ENCODE measurements at regions not wholly inside any gene's neighbourhood (a gene's known extent, or its start where the extent isn't known, plus 50 kb on each side); places are given as distances from the start of the nearest gene placed in this dataset.

DNA sequence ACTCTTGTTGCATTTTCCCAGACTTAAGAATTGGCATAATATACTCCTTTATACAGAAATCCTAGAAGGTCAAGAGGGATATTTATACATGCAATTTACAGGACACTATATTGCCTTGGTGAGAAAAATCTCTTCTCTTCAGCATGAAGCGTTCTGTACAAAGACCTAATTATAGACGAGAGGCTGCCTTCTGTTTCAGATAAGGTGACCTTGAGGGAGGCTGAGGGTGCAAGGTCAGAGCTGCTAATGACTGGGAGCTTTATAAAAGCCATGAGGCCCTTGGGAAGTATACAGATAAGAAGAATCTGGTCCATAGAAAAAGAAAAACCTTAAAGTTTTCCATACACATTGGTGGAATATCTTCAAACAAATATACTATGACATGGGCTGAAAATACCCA, 156.3 kb upstream of the SOX9 start:
- DNase-seq (ENCODE audit: low read depth), result no peak

DNA sequence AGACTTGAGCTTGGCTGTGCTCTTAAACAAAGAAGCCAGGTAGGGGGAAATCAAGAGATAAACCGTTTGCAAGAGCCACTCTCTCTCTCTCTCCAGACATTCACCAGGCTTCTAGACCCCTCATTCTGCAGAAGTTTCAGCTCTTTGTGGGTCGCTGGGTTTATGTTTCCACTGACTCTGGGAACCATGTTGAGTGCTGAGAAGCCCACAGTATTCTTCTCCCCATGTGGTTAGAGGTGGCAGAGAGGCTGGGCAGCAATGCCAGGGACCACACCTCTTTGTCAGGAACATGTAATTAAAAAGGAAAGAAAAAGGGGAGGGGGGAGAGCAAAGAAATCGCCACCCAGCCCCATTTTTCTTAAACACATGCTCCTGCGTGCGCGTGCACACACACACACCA, 154.8 kb upstream of the SOX9 start:
- H3K4me3 ChIP-seq (ENCODE audit: low read depth, low read length), result no peak overlapping the region
- DNase-seq (ENCODE audit: low read depth), result no peak

More for the DNA sequence above, 156.3 kb upstream of the SOX9 start:
- H3K4me3 ChIP-seq (ENCODE audit: low read depth, low read length), result no peak overlapping the region

DNA sequence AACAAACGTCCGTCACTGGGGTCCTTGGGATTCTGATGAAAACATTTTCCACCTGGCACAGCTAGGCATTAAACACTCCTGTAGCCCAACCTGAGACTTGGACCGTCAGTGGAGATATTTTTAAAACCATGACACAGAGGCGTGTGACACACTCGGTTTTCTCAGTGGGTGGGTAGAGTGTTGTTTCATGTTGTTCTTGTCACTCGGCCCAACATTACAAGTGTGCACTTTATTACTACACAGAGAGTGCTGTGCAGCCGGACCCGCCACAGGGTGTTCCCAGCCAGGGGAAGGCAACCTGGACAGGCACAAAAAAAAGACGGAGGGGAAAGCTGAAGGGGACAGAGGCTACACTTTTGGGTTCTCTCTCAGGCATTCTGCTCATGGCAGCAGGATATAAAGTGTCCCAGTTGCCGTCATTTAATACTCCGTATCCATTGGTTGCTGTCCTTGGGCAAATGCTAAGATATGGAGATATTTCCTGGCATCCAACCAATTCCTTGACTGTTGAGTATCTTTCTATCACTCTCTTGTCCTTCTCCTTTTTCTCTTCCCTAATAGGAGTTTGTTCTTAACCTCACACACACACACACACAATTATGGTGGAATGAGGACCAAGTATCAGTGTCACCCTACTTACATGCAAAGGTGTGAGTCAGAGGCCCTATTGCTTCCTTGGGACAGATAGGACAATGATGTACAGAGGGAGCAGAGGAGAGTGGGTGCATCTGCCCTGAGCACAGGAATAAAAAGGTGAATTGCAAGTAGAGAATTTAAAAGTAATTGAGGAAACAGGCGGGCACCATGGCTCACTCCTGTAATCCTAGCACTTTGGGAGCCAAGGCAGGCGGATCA, 154.1 kb upstream of the SOX9 start:
- no peak for DNase-seq (ENCODE audit: low read depth)

DNA sequence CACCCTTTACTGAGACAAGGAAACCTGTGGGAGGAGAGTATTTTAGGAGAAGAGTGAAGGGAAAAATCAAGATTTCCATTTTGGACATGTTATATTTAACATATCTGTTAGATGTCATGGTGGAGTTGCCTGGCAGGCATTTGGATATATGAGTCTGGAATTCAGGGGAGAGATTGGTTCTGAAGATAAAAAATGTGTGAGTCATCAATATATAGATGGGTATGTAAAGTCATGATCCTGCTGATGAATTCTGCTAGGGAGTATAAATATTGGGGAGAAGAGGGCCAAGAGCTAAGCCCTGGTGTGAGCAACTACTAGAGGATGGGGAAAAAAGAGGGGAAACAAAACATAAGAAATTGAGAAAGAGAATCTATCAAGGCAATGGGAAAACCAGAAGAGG, 151.3 kb upstream of the SOX9 start:
- DNase-seq (ENCODE audit: low read depth), result no peak
- H3K4me3 ChIP-seq (ENCODE audit: low read depth, low read length), result no peak overlapping the region

More for the DNA sequence above, 154.1 kb upstream of the SOX9 start:
- no peak overlapping the region for H3K4me3 ChIP-seq (ENCODE audit: low read depth, low read length)

DNA sequence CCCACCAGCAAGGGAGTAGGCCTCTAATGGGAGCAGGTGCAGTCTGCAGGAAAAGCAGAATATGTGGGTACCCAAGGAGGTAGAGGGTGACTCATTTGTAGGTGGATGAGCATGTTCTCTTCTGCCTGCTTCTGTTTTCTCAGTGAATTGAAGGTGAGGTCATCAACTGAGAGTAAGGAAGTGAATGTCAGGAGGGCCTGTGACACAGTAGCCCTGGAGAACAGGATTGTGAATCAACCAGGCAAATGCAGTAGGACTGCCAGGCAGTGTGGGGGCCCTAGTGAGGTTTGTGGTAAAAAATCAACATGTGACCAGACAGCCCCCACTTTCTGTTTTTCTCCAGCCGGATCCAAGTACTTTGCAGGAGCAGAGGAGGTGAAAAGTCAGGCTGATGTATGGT, 150.5 kb upstream of the SOX9 start:
- peak; percentile 25 for DNase-seq (ENCODE audit: low read depth)
- H3K4me3 ChIP-seq (ENCODE audit: low read depth, low read length), result no peak overlapping the region

DNA sequence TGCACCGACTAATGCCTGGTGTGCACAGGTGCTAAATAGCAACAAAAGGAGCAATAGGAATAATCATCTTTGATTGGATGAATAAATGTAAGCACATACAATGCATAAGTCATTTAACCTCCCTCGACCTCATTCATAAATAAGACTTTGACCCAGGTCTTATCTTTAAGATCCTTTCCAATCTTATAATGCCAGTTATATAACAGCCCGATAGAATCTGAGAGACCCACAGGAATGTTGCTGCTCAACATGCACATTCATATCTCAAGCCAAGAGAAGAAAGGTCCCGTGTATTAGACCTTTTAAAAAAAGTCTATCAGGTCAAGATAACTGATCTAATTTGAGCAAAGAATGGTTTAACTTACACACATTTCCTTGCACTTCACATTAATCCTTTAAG, 146.8 kb upstream of the SOX9 start:
- DNase-seq (ENCODE audit: low read depth), result no peak
- H3K4me3 ChIP-seq (ENCODE audit: low read depth, low read length), result no peak overlapping the region

DNA sequence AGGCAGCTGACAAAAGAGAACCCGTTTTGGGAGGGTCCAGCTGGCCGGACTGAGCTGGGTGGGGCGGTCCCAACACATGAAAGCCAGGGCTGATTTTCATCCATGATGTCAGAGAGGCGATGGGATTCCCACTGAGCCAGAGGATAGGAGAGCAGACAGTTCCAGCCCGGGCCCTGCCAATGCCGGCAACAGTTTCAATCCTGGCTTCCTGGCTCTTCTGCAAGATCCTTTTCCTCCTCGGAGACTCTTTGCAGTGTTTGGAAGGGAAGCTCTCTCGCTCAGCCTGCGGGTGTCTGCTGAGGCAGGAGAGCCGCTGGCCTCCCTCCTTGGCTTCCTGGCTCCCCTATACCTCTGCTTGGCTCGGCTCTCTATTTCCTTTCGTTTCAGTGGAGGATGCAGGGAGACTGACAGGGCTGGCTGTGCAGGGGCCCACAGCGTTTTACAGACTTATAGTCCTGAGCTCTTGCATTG, 145.5 kb upstream of the SOX9 start:
- peak; percentile 31 for DNase-seq (ENCODE audit: low read depth)
- peak overlapping the region; percentile 36 for H3K4me3 ChIP-seq (ENCODE audit: low read depth, low read length)

DNA sequence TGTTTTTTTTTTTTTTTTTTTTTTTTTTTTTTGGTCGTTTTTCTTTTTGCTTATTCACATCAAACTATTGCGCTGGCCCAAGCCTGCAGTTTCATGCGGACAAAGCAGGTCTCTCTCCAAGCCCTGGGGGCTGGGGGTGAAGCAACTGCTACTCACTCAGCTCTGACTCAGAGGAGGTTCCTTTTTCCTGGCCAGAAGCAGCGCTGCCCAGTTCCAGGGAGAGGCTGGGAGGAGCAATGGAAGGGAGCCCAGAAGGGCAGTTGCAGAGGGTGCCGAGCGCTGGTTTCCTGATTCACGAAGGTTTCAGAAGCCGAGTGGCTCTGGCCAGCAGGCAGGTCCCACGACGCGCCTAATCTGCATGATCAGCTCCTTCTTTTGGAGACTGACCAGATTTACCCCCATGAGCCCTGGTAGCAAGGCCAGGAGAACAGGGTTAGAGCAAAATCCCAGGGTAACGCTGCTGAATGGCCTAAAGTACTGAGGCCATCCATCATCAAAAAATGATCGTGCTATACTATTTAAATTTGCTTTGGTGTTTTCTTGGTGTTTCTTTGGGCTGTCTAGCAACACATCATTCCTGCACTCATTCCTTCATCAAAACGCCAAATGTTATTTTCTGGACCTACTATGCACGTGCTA, 144.7 kb upstream of the SOX9 start:
- peak; percentile 89 for DNase-seq (ENCODE audit: low read depth)
- no peak overlapping the region for H3K4me3 ChIP-seq (ENCODE audit: low read depth, low read length)

DNA sequence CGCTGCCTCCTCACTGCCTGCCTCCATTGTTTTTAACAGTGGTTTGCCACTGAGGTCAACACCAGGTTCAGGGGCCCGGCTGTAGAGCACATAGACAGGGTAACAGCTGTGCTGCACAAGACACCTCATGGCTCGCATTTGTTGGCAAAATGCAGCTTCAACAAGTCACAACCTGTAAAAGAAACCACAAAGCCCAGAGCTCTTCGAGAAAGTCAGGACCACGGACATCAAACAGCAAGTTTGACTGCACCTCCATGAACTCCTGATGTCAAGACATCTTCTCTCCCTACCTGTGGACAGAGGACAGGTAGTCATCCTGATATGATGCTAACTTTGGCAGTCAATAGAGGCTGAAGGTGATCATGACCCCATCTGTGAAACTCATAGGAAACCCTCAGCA, 142.4 kb upstream of the SOX9 start:
- no peak for DNase-seq (ENCODE audit: low read depth)
- no peak overlapping the region for H3K4me3 ChIP-seq (ENCODE audit: low read depth, low read length)

DNA sequence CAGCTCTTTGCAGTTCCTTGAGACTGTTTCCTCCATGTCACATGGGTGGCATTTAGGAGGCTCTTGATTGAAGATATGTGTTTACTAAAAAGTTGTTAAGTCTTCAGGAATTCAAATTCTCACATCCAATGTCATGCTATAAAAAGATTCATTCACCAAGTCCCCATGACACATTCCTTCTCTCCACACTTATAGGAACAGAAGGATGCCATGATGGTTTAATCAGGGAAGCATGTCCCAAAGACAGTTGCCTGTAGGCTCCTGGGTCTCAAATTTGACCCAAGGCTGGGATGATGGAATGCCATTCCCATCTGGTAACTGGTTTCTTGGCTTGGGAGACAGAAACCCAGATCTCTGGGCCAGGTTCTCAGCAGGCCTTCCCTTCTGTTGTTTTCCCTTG, 140.6 kb upstream of the SOX9 start:
- no peak overlapping the region for H3K4me3 ChIP-seq (ENCODE audit: low read depth, low read length)
- DNase-seq (ENCODE audit: low read depth), result no peak

DNA sequence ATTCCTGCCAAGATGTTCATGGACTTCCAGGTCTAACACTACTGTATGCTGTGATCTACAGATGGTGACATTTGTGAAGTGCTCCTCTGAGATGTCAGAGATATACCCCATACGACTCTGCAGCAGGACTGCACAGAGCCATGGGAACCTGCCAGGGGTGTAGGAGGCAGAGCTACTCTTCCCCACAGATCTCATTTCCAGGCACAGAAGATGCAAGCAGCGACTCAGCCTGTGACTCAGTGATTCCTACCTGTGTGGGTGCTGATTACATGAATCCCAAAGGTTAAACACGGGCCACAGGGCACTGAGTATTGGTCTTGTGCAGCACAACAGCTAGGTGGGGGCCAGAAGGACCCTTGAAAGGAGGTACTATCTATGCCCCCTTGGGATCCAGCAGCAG, 137.0 kb upstream of the SOX9 start:
- no peak for DNase-seq (ENCODE audit: low read depth)
- H3K4me3 ChIP-seq (ENCODE audit: low read depth, low read length), result no peak overlapping the region

DNA sequence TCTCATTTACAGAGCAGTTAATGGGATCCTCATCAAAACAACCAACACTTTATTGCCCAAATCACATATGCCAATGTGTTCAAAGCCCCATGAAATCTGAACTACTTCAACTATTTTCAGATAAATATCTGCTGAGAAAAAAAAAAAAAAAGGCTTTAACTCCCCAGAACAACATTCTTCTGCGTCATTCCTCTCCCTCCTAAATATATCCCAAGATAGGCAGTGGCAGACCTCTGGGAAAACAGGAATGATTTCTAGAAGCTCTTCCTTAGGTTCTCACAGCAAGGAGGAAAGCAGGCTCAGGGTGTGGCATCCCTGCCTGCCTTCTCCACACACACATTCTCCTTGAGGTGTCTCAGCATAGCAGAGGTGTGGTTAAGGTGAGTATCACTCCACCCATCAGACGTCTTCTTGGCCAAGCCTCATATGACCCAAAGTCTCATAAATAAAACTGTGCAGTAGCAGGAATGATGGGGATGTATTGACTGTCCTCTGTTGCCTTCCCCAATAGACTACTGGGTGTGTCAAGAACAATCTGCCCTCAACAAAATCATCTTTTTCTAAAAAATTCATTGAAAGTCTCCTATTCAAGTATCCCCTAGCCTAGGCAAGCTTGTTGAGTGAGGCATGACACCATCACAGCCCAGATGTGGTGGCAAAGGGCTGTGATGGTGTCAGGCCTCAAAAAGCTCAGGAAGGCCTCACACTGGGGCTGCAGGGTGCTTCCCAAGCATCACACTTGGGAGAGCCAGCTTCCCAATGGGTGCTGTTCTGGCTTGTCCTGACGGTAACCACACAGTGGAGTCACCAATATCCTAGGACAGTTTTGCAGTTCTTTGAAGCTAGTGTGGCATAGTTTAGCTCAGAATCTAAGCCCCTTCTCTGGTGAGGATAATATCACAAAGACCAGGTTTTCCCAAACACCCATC, 135.4 kb upstream of the SOX9 start:
- H3K4me3 ChIP-seq (ENCODE audit: low read depth, low read length), result no peak overlapping the region
- no peak for DNase-seq (ENCODE audit: low read depth)

DNA sequence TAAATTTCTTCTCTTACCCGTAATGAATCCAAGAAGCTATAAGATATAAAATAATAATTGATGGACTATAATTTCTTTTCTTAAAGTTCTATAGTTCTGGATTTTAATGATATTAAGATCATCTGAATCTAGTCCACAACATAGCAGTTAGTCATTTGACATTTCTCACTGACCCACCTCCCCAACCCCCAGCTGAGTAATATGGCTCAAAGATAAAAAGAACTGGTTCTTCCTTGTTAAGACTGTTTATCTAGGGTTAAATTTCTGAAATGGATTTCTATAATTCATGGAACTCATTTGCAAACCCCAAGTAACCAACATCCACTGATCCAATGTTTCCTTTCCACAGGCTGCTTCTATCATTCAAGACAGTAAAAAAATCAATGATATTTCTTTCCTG, 133.9 kb upstream of the SOX9 start:
- no peak overlapping the region for H3K4me3 ChIP-seq (ENCODE audit: low read depth, low read length)
- no peak for DNase-seq (ENCODE audit: low read depth)

DNA sequence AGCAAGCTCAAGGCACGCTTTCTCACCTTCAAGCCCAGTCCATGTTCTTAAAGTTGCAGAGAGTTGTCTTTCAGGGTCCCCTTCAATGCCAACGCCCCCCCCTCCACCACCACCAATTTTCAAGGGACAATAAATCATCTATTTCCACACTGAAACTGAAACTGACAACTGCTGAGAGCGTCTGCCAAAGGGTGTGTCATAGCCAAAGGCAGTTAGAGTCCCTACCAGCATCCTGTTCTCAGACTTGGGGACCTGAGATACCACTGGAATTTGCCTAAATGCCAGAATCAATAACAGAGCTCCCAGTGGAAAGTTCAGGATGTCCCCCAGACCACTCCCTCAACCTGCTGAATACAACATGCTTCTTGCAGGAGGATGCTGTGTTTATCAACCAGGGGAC, 133.2 kb upstream of the SOX9 start:
- H3K4me3 ChIP-seq (ENCODE audit: low read depth, low read length), result no peak overlapping the region
- no peak for DNase-seq (ENCODE audit: low read depth)

DNA sequence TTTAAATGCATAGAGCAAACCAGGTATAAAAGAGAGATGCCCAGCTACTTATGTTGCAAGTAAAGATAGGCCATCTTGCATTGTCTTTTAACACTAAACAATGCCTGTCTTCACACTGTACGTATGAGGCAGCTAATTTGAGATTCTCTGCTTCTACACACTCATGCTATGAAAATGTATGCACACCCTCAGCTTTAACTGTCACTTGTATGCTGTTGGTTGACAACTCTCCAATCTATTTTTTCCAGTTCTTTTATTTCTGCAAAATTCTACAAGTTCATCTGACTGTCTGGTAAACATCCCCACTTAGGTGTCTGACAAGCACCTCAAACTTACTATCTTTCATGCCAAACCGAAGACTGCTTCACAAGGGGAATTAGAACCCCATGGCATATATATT, 131.7 kb upstream of the SOX9 start:
- DNase-seq (ENCODE audit: low read depth), result no peak
- no peak overlapping the region for H3K4me3 ChIP-seq (ENCODE audit: low read depth, low read length)

DNA sequence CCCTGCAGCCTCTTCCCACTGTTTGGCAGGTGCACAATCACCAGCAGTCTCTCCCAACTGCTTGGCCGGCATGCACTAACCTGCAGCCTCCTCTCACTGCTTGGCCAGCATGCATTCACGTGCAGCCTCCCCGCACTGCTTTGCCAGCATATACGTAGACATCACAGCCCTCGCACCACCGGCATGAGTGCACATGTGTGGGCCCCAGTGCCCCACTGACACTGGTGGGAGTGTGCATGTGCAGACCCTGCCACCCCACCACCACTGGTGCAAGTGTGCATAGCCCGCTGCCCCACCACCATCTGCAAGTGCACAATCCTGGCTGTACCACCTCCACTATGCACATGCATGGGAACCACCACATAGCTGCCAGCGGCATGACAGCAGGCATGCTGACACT, 127.5 kb upstream of the SOX9 start:
- DNase-seq (ENCODE audit: low read depth), result no peak
- no peak overlapping the region for H3K4me3 ChIP-seq (ENCODE audit: low read depth, low read length)

DNA sequence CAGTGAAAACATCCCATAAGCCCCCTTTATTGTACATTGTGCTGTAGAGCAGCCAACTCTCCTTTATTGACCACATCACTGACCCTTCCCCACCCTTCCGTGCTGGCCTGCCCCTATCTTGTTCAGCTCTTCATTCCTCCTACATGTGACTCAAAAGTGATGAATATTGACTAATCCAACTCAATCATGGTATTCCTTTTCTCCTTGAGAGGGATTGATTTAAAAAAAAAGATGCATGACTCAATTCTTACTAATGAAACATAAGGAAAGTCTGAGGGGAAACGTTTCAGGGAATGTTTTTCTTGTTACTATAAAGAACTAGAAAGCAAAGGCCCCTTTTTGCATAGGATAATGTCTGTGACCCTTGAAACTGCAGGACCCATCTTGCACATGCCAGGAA, 125.2 kb upstream of the SOX9 start:
- H3K4me3 ChIP-seq (ENCODE audit: low read depth, low read length), result no peak overlapping the region
- no peak for DNase-seq (ENCODE audit: low read depth)

DNA sequence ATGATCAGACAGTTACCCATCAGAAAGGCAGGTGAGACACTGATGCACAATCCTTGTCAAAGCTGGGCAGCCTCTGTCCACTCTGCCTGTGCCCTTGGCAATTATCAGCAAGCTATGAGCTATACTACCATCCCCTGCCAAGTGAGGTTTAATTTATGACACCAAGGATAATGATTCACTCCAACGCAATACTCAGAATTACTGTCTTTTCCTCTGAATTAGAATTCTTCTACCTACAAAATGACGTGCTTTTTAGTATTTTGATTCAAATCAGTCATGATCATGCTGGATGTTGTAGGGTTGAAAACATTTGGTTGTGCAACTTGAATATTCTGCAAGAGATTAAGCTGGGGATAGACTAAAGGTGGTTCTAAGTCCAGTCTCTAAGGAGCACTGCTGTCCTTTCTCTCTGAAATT, 116.8 kb upstream of the SOX9 start:
- DNase-seq (ENCODE audit: low read depth), result no peak
- H3K4me3 ChIP-seq (ENCODE audit: low read depth, low read length), result no peak overlapping the region

DNA sequence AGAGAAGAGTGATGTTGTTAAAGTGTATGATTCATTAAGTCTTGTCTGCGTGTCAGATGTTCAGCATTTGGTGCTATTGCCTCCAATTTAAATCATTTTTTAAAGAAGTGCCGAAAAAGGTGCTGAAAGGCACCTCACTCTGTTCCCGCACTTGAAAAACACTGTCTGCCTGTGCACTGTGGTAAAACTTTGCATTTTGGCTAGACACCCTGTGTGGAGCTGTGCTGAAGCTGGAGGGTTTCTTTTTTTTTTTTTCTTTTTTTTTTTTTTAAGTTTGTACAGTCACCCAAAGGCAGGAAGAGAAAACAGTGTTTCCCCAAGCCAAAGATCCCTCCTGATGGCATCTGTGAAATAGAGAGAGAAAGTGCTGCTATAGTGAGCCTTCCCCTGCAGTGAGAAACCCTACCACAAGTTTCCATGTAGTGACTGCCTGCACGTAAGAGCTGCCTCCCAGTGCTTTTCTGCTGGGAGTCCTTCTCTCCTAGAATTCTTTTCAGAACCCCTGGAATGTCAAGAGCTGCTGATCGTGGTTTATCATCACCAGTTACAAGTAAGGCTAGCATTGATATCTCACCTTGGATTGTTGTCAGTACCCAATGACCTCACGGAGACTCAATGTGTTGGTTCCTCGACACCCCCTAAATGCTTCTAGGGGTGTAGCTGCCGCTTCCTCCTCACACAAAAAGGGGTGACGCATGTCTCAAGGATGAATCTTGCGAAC, 116.0 kb upstream of the SOX9 start:
- DNase-seq (ENCODE audit: low read depth), result no peak
- H3K4me3 ChIP-seq (ENCODE audit: low read depth, low read length), result no peak overlapping the region

All from skeletal muscle cell (primary cell).